Left ventricle myocardium inferior (tissue), 1 donor: ENCODE measurements at regions not wholly inside any gene's neighbourhood (a gene's known extent, or its start where the extent isn't known, plus 50 kb on each side); places are given as distances from the start of the nearest gene placed in this dataset.

Source experiments
- DNase-seq: peaks from one replicate; pipeline ENCODE4 v3.0.0-alpha.2; 2020
- H3K27ac ChIP-seq: fragments of 200-600 bp; replicated peaks from 2 replicates; pipeline ENCODE4 v1.8.0; 2021
- H3K27me3 ChIP-seq: fragments of 200-600 bp; 2 replicates; pipeline ENCODE4 v1.8.0; 2021; ENCODE audit warnings: low read depth
- H3K36me3 ChIP-seq: fragments of 200-600 bp; 2 replicates; pipeline ENCODE4 v1.8.0; 2021
- H3K4me1 ChIP-seq: fragments of 200-600 bp; 2 replicates; pipeline ENCODE4 v1.8.0; 2021
- H3K4me3 ChIP-seq: fragments of 200-600 bp; 2 replicates; pipeline ENCODE4 v1.8.0; 2021; ENCODE audit warnings: mild to moderate bottlenecking, moderate library complexity
- H3K9me3 ChIP-seq: fragments of 200-600 bp; replicated peaks from 2 replicates; pipeline ENCODE4 v1.8.0; 2021
- intact Hi-C: fragments of 100-400 bp; cut with micrococcal nuclease; formaldehyde crosslinking; loops from one replicate; pipeline ENCODE4 v1.11.0; 2022
- TF ChIP-seq, protein P1 (sequence below): fragments of 200-600 bp; IDR thresholded peaks from 2 replicates; pipeline ENCODE4 v1.8.0; 2021; ENCODE audit warnings: antibody characterized with exemption, mild to moderate bottlenecking, borderline replicate concordance
- donor health status: DM: no; HTN: yes; CAD: no; lungs with severe emphysema.

DNA sequence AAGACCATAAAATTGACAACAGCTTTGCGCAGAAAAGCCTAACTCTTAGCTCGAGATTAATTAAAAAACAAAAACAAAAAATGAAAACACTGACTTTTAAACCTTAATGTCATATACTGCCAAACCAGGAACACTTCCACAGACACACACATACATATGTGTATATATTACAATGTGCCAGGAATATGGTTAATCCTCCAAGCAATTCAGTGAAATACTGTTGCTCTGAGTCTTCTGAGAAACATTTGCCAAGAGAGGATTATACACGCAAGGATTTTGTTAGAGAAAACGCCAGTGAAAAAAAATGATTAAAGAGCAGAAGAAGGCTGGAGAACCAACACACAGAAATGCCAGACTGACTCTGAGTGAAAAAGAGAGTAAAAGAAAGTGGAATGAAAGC lies 116.7 kb upstream of the CHRM3 start:
- H3K27me3 ChIP-seq = no peaks in the 10 kb centered on the region
- H3K4me1 ChIP-seq = no peaks in the 10 kb centered on the region
- no peak overlapping the region for H3K4me3 ChIP-seq
- H3K9me3 ChIP-seq = peaks cover 16% of the 10 kb centered on the region
- no peaks in the 10 kb centered on the region for H3K36me3 ChIP-seq
- H3K27ac ChIP-seq = no peak overlapping the region
- intact Hi-C loops = no loop called here
- no peak for DNase-seq
- TF ChIP-seq, protein P1, sequence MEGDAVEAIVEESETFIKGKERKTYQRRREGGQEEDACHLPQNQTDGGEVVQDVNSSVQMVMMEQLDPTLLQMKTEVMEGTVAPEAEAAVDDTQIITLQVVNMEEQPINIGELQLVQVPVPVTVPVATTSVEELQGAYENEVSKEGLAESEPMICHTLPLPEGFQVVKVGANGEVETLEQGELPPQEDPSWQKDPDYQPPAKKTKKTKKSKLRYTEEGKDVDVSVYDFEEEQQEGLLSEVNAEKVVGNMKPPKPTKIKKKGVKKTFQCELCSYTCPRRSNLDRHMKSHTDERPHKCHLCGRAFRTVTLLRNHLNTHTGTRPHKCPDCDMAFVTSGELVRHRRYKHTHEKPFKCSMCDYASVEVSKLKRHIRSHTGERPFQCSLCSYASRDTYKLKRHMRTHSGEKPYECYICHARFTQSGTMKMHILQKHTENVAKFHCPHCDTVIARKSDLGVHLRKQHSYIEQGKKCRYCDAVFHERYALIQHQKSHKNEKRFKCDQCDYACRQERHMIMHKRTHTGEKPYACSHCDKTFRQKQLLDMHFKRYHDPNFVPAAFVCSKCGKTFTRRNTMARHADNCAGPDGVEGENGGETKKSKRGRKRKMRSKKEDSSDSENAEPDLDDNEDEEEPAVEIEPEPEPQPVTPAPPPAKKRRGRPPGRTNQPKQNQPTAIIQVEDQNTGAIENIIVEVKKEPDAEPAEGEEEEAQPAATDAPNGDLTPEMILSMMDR = no peak

DNA sequence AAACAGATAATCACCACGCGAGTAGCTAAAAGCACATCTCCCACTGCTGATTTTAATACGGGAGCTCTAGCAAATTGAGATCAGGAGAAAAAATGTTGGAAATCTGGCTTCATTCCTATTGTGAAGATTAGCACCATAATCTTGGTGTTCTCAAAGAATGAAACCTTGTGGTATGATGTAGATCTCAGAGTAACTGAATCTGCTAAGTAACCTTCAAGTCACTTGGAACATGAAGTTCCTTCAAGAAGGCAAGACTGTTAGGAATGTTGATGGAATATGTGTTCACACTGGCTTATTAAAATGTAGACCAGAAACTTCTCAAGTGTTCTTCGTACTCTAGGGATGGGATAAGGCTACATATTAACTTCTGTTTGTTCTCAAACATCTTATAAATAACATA lies 117.4 kb upstream of the CHRM3 start:
- DNase-seq = no peak
- Histone ChIP-seq H3K27ac (no peak overlapping the region), H3K36me3 (no peaks in the 10 kb centered on the region), H3K4me3 (no peak overlapping the region), H3K9me3 (peaks cover 15% of the 10 kb centered on the region), H3K27me3 (no peaks in the 10 kb centered on the region), H3K4me1 (no peaks in the 10 kb centered on the region)
- intact Hi-C loops = no loop called here
- TF ChIP-seq, protein P1 = no peak

DNA sequence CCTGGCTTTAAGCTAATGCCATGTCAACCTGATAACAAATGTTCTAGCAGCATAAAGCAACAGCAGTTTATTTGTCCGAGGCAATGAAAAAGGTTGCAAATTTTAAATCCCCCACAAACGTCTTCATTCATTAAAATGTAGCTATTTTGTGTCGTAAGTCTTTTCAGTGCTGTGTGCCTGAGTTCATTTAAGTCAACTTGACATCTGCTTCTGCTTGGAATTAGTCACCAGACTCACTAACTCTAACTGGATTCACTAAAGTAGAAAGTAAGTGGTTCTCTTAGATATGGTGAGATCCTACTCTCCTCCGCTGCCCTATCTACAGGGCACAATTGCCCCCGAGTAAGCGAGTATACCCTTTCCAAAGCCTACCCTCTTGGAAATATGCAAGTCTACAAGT lies 118.4 kb upstream of the CHRM3 start:
- H3K9me3 ChIP-seq = peaks cover 6% of the 10 kb centered on the region
- intact Hi-C loops = no loop called here
- TF ChIP-seq, protein P1 = no peak
- H3K27ac ChIP-seq = no peak overlapping the region
- no peaks in the 10 kb centered on the region for H3K4me1 ChIP-seq
- H3K36me3 ChIP-seq = no peaks in the 10 kb centered on the region
- DNase-seq = no peak
- H3K4me3 ChIP-seq = no peak overlapping the region
- H3K27me3 ChIP-seq = no peaks in the 10 kb centered on the region

DNA sequence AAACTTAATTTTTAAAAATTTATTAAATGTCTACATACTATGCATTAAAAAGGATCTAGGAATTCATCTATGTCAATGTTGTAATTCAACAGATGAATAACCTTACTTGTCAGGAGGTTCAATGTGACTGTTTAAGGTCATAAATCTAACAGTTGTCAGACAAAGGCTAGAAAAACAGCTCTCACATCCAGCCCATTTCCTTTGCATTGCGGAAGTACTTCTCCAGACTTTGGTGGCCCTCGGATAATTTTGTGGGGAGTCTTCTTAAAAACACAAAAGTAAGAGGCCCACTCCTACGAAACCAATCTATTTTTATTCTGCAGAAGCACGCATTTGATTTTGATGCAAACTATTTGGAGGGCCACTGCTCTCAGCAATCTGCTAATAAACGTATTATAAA lies 122.6 kb upstream of the CHRM3 start:
- TF ChIP-seq, protein P1 = no peak
- H3K27me3 ChIP-seq = no peaks in the 10 kb centered on the region
- intact Hi-C loops = no loop called here
- no peaks in the 10 kb centered on the region for H3K4me1 ChIP-seq
- DNase-seq = no peak
- no peak overlapping the region for H3K27ac ChIP-seq
- no peak overlapping the region for H3K4me3 ChIP-seq
- no peaks in the 10 kb centered on the region for H3K9me3 ChIP-seq
- H3K36me3 ChIP-seq = no peaks in the 10 kb centered on the region

DNA sequence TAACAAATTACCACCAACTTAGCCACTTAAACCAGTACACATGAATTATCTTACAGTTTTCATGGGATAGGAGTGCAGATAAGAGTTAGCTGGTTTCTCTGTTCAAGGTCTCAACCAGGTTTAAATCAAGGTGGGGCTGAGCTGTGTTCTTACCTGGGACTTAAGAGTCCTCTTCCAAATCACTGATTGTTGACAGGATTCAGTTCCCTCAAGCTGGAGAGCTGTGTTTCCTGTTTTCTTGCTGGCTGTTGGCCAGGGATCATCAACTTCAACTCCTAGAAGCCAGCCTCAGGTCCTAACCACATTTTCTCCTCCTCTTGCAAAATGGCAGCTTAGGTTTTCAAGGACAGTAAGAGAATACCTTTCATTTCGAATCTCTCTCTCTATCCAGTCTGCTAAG lies 123.8 kb upstream of the CHRM3 start:
- Histone ChIP-seq H3K4me1 (no peaks in the 10 kb centered on the region), H3K9me3 (peaks cover 7% of the 10 kb centered on the region), H3K27ac (no peak overlapping the region), H3K4me3 (no peak overlapping the region), H3K36me3 (no peaks in the 10 kb centered on the region), H3K27me3 (no peaks in the 10 kb centered on the region)
- TF ChIP-seq, protein P1 = no peak
- DNase-seq = no peak
- intact Hi-C loops = no loop called here

DNA sequence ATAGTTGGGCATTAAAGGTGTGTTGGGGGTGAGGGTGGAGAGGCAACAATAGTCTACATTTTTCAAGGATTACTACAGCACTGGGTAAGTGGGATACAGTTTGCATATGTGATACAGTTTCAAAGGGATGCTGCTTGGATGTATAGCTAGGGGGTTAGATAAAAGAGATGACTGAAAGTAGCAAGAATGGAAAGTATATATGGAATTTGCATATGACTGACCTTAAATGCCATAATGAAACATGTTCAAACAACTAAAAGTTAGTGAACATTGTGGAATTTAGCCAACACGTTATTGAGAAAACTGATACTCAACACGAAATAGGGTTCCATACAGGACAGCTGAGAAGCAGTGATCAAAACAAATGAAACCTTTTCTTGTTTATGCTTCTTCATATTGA lies 124.8 kb upstream of the CHRM3 start:
- H3K27me3 ChIP-seq = no peaks in the 10 kb centered on the region
- H3K4me1 ChIP-seq = no peaks in the 10 kb centered on the region
- H3K36me3 ChIP-seq = no peaks in the 10 kb centered on the region
- H3K4me3 ChIP-seq = no peak overlapping the region
- TF ChIP-seq, protein P1 = no peak
- intact Hi-C loops = no loop called here
- peaks cover 15% of the 10 kb centered on the region for H3K9me3 ChIP-seq
- no peak overlapping the region for H3K27ac ChIP-seq
- no peak for DNase-seq
